GM18519 (cell line): ENCODE measurements at regions not wholly inside any gene's neighbourhood (a gene's known extent, or its start where the extent isn't known, plus 50 kb on each side); places are given as distances from the start of the nearest gene placed in this dataset.
A peak's percentile ranks its signal among the peaks of the same experiment; 100 is the strongest.
"Not testable (repeated sequence)": the region's sequence is repeated elsewhere in the genome, so short reads cannot be mapped to it uniquely, and the experiment has no call there.

Experiments
- ATAC-seq: cut with Tn5 transposase; IDR thresholded peaks from one replicate; pipeline ENCODE4 v1.9.1; 2021; ENCODE audit warnings: mild to moderate bottlenecking, moderate library complexity; ENCODE audit not compliant: unreplicated experiment, low FRiP score

GRCh38 chr9:64920147-64920546 lies 364.9 kb downstream of the FOXD4L5 start:
- ATAC-seq, result not testable (repeated sequence)

- ATAC-seq, result not testable (repeated sequence)
Observed at GRCh38 chr9:64888643-64889042, 396.4 kb downstream of the FOXD4L5 start.

GRCh38 chr9:64870594-64870993 lies 414.4 kb downstream of the FOXD4L5 start:
- ATAC-seq, result peak; percentile 54
